ENCODE measurements at regions not wholly inside any gene's neighbourhood (a gene's known extent, or its start where the extent isn't known, plus 50 kb on each side); places are given as distances from the start of the nearest gene placed in this dataset.

DNA sequence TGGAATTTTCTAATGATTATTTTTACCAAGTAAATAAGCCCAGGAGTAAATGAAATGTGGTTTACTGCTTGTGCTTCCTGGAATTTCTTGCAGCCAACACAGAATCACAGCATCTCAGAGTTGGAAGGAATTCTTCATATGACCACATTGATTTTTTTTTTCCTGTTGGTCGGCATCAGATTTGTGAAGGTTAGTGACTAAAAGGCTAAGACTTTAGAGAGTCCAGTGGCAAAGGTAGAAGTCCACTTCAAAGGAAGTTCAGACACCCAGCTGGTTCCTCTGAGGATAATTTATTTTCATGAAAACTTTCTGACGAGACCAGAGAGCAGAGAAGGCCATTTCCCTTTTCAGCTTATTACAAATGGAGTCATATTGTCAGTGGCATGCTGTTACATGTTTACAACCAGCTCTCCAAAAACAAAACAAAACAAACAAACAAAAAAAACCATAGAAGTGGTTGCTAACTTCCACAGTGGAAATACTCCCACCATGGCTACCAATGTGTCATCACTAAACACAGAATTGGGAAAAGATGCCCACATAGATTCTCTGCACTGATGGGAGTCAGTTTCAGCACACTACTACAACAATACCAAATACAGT, 77.2 kb upstream of the CDC42BPA start:
- H3K27ac ChIP-seq (ENCODE audit: low read length), result no peak overlapping the region
- no peak for DNase-seq (ENCODE audit: low read depth, low spot score)
- no CpG with 5 or more reads among the region's 2 CpGs for WGBS (ENCODE audit: insufficient coverage, insufficient read length)
- H3K4me3 ChIP-seq (ENCODE audit: low read length), result no peak overlapping the region
- no peaks in the 10 kb centered on the region for H3K4me1 ChIP-seq (ENCODE audit: control insufficient read depth, insufficient read depth, low read length)
- H3K27me3 ChIP-seq (ENCODE audit: control insufficient read depth, insufficient read depth, low read length), result no peaks in the 10 kb centered on the region
- no peaks in the 10 kb centered on the region for H3K9me3 ChIP-seq (ENCODE audit: control insufficient read depth, insufficient read depth, low read length)
- no peaks in the 10 kb centered on the region for H3K36me3 ChIP-seq (ENCODE audit: control insufficient read depth, insufficient read depth, low read length)

- no CpG with 5 or more reads among the region's 3 CpGs for WGBS (ENCODE audit: insufficient coverage, insufficient read length)
- no peaks in the 10 kb centered on the region for H3K36me3 ChIP-seq (ENCODE audit: control insufficient read depth, insufficient read depth, low read length)
Measured at GRCh38 chr1:227392984-227393764, 74.9 kb upstream of the CDC42BPA start.

DNA sequence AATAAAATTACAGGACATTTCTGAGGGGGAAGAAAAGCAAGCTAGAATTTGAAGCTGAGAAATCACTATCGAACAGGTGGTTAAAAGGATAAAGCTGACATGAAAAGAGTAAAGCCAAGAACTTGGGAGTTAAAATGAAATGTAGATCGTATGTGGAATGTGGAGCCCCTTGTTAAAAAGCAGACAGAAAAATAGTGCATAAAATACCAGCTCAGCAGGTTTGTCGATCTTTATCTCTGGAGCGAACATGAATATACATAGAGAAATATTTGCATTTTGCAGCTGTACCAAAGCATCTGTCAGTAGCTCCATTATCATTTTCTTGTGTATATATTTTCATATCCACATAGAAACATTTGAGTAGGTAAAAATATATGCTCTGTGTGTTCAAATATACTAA, 73.6 kb upstream of the CDC42BPA start:
- Histone ChIP-seq H3K9me3 (ENCODE audit: control insufficient read depth, insufficient read depth, low read length) (no peaks in the 10 kb centered on the region), H3K27me3 (ENCODE audit: control insufficient read depth, insufficient read depth, low read length) (no peaks in the 10 kb centered on the region), H3K4me3 (ENCODE audit: low read length) (no peak overlapping the region), H3K4me1 (ENCODE audit: control insufficient read depth, insufficient read depth, low read length) (no peaks in the 10 kb centered on the region), H3K36me3 (ENCODE audit: control insufficient read depth, insufficient read depth, low read length) (no peaks in the 10 kb centered on the region), H3K27ac (ENCODE audit: low read length) (no peak overlapping the region)
- no peak for DNase-seq (ENCODE audit: low read depth, low spot score)
- no CpG with 5 or more reads among the region's 4 CpGs for WGBS (ENCODE audit: insufficient coverage, insufficient read length)

More at GRCh38 chr1:227392984-227393764, 74.9 kb upstream of the CDC42BPA start:
- DNase-seq (ENCODE audit: low read depth, low spot score), result no peak
- no peaks in the 10 kb centered on the region for H3K4me1 ChIP-seq (ENCODE audit: control insufficient read depth, insufficient read depth, low read length)
- H3K27ac ChIP-seq (ENCODE audit: low read length), result no peak overlapping the region
- no peaks in the 10 kb centered on the region for H3K9me3 ChIP-seq (ENCODE audit: control insufficient read depth, insufficient read depth, low read length)
- H3K4me3 ChIP-seq (ENCODE audit: low read length), result no peak overlapping the region
- H3K27me3 ChIP-seq (ENCODE audit: control insufficient read depth, insufficient read depth, low read length), result no peaks in the 10 kb centered on the region

- DNase-seq (ENCODE audit: low read depth, low spot score), result no peak
- H3K36me3 ChIP-seq (ENCODE audit: control insufficient read depth, insufficient read depth, low read length), result no peaks in the 10 kb centered on the region
- H3K4me1 ChIP-seq (ENCODE audit: control insufficient read depth, insufficient read depth, low read length), result no peaks in the 10 kb centered on the region
- no peaks in the 10 kb centered on the region for H3K9me3 ChIP-seq (ENCODE audit: control insufficient read depth, insufficient read depth, low read length)
- H3K4me3 ChIP-seq (ENCODE audit: low read length), result no peak overlapping the region
- no peak overlapping the region for H3K27ac ChIP-seq (ENCODE audit: low read length)
- WGBS (ENCODE audit: insufficient coverage, insufficient read length), result no CpG with 5 or more reads among the region's 4 CpGs
- H3K27me3 ChIP-seq (ENCODE audit: control insufficient read depth, insufficient read depth, low read length), result no peaks in the 10 kb centered on the region
Measured at GRCh38 chr1:227391211-227391610, 72.9 kb upstream of the CDC42BPA start.

DNA sequence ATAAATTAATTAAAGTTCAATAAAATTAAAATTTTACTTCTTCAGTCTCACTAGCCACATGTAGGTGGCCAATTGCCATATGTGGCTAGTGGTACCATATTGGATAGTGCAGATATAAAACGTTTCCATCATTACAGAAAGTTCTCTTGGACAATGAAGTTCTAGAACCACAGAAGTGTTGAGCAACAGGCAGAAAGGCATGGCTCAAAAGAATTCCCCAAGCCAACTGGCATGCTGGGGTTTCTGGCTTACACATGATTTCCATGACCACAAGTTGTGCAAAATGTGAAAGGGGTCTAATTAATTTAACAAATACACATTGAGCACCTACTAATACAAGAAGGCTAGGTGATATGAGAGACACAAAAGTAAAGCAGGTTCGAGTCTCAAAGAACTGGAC, 72.2 kb upstream of the CDC42BPA start:
- no peaks in the 10 kb centered on the region for H3K9me3 ChIP-seq (ENCODE audit: control insufficient read depth, insufficient read depth, low read length)

GRCh38 chr1:227388214-227389168, 70.2 kb upstream of the CDC42BPA start:
- DNase-seq (ENCODE audit: low read depth, low spot score), result no peak
- WGBS (ENCODE audit: insufficient coverage, insufficient read length), result no CpG with 5 or more reads among the region's 4 CpGs
- Histone ChIP-seq H3K36me3 (ENCODE audit: control insufficient read depth, insufficient read depth, low read length) (no peaks in the 10 kb centered on the region), H3K4me1 (ENCODE audit: control insufficient read depth, insufficient read depth, low read length) (no peaks in the 10 kb centered on the region), H3K4me3 (ENCODE audit: low read length) (no peak overlapping the region), H3K27me3 (ENCODE audit: control insufficient read depth, insufficient read depth, low read length) (no peaks in the 10 kb centered on the region), H3K9me3 (ENCODE audit: control insufficient read depth, insufficient read depth, low read length) (no peaks in the 10 kb centered on the region), H3K27ac (ENCODE audit: low read length) (no peak overlapping the region)

More for the DNA sequence above, 72.2 kb upstream of the CDC42BPA start:
- no peaks in the 10 kb centered on the region for H3K4me1 ChIP-seq (ENCODE audit: control insufficient read depth, insufficient read depth, low read length)
- H3K36me3 ChIP-seq (ENCODE audit: control insufficient read depth, insufficient read depth, low read length), result no peaks in the 10 kb centered on the region
- WGBS (ENCODE audit: insufficient coverage, insufficient read length), result no CpG with 5 or more reads among the region's 2 CpGs
- H3K27me3 ChIP-seq (ENCODE audit: control insufficient read depth, insufficient read depth, low read length), result no peaks in the 10 kb centered on the region
- H3K27ac ChIP-seq (ENCODE audit: low read length), result no peak overlapping the region
- H3K4me3 ChIP-seq (ENCODE audit: low read length), result no peak overlapping the region
- DNase-seq (ENCODE audit: low read depth, low spot score), result no peak

GRCh38 chr1:227379555-227379892, 61.2 kb upstream of the CDC42BPA start:
- WGBS (ENCODE audit: insufficient coverage, insufficient read length), result no CpG with 5 or more reads among the region's 6 CpGs
- DNase-seq (ENCODE audit: low read depth, low spot score), result no peak

DNA sequence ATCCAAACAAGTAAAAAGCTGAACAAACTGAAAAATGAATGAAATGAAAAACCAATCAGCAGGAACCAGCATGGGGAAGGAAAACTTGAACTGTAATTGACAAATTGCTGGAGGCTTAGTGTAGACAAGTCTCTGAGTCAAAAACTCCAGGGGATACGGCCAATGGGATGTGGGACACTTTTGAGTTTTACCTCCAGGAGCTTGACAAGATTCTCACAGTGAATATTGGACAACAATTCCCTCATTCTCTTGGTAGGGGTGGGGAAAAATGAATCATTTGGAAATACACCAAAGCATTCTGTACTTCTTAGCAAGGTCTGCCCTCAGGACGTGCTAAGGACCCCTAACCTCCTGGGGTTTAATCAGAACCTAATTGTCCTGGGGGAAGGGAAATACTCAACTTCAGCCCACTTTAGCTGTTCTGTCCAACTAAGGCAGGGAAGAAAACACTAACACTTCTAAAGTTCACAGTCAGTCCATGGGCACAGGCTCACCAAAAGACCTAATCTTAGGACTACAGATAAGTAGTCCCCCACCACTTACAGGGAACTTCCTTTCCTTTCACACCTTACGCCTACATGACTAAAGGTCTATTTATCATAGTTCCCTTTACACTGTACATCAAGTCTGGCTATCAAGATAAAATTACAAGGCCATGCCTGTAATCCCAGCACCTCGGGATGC, 60.7 kb upstream of the CDC42BPA start:
- Histone ChIP-seq H3K9me3 (ENCODE audit: control insufficient read depth, insufficient read depth, low read length) (no peaks in the 10 kb centered on the region), H3K27me3 (ENCODE audit: control insufficient read depth, insufficient read depth, low read length) (no peaks in the 10 kb centered on the region), H3K27ac (ENCODE audit: low read length) (no peak overlapping the region), H3K4me3 (ENCODE audit: low read length) (no peak overlapping the region), H3K36me3 (ENCODE audit: control insufficient read depth, insufficient read depth, low read length) (no peaks in the 10 kb centered on the region), H3K4me1 (ENCODE audit: control insufficient read depth, insufficient read depth, low read length) (peaks cover 2% of the 10 kb centered on the region; the same call in 1 of the 2 replicates)
- no CpG with 5 or more reads among the region's 4 CpGs for WGBS (ENCODE audit: insufficient coverage, insufficient read length)
- no peak for DNase-seq (ENCODE audit: low read depth, low spot score)

More at GRCh38 chr1:227379555-227379892, 61.2 kb upstream of the CDC42BPA start:
- no peaks in the 10 kb centered on the region for H3K36me3 ChIP-seq (ENCODE audit: control insufficient read depth, insufficient read depth, low read length)
- H3K27me3 ChIP-seq (ENCODE audit: control insufficient read depth, insufficient read depth, low read length), result no peaks in the 10 kb centered on the region
- no peak overlapping the region for H3K27ac ChIP-seq (ENCODE audit: low read length)
- H3K9me3 ChIP-seq (ENCODE audit: control insufficient read depth, insufficient read depth, low read length), result no peaks in the 10 kb centered on the region
- H3K4me1 ChIP-seq (ENCODE audit: control insufficient read depth, insufficient read depth, low read length), result peaks cover 2% of the 10 kb centered on the region; the same call in 1 of the 2 replicates
- no peak overlapping the region for H3K4me3 ChIP-seq (ENCODE audit: low read length)

DNA sequence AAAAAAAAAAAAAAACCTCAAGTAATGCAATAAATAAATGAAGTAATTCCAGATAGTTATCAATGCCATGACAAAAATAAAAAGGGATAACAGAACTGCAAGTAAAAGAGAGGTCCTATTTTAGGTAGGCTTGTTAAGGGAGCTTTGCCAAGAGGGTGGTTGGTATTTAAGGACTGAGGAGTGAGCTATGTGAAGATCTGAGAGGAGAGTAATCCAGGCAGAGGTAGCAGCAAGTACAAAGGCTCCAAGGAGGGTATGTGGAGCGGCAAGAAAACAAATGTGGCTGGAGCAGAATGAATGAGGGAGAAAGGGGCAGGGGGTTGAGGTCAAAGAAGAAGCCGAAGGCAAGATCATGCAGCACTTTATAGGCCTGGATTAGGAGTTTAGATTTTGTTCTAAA, 59.9 kb upstream of the CDC42BPA start:
- Histone ChIP-seq H3K27ac (ENCODE audit: low read length) (no peak overlapping the region), H3K4me1 (ENCODE audit: control insufficient read depth, insufficient read depth, low read length) (peaks cover 2% of the 10 kb centered on the region; the same call in 1 of the 2 replicates), H3K9me3 (ENCODE audit: control insufficient read depth, insufficient read depth, low read length) (no peaks in the 10 kb centered on the region), H3K36me3 (ENCODE audit: control insufficient read depth, insufficient read depth, low read length) (no peaks in the 10 kb centered on the region), H3K4me3 (ENCODE audit: low read length) (no peak overlapping the region), H3K27me3 (ENCODE audit: control insufficient read depth, insufficient read depth, low read length) (no peaks in the 10 kb centered on the region)
- no CpG with 5 or more reads among the region's 2 CpGs for WGBS (ENCODE audit: insufficient coverage, insufficient read length)
- no peak for DNase-seq (ENCODE audit: low read depth, low spot score)

- no peak overlapping the region for H3K27ac ChIP-seq (ENCODE audit: low read length)
- no peaks in the 10 kb centered on the region for H3K36me3 ChIP-seq (ENCODE audit: control insufficient read depth, insufficient read depth, low read length)
- H3K9me3 ChIP-seq (ENCODE audit: control insufficient read depth, insufficient read depth, low read length), result no peaks in the 10 kb centered on the region
- H3K4me3 ChIP-seq (ENCODE audit: low read length), result no peak overlapping the region
- H3K4me1 ChIP-seq (ENCODE audit: control insufficient read depth, insufficient read depth, low read length), result peaks cover 2% of the 10 kb centered on the region; the same call in 1 of the 2 replicates
- no peaks in the 10 kb centered on the region for H3K27me3 ChIP-seq (ENCODE audit: control insufficient read depth, insufficient read depth, low read length)
- DNase-seq (ENCODE audit: low read depth, low spot score), result no peak
- WGBS (ENCODE audit: insufficient coverage, insufficient read length), result no CpG with 5 or more reads among the region's 1 CpG
Measured at GRCh38 chr1:227374846-227375245, 56.6 kb upstream of the CDC42BPA start.
